ENCODE measurements at regions not wholly inside any gene's neighbourhood (a gene's known extent, or its start where the extent isn't known, plus 50 kb on each side); places are given as distances from the start of the nearest gene placed in this dataset.

DNA sequence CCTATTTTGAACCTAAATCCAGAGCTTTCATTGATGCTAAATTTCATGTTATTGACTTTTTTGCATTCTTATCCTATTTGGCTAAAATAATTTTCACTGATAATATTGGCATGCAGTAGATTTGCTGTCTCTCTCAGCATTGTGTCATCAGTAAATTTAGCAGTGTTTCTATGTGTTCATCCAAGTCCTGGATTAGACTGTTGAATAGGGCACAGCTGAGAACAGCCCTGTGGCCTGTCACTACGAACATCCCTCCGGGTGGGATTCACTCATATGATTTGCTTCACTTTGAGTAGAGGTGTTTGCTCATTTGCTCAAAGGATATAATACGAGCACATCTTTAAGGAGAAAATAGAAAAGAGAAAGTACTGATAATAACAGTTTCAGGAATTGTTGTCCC lies 101.5 kb downstream of the HSPH1 start:
- peaks cover 6% of the 10 kb centered on the region for H3K9me3 Mint-ChIP-seq
- no peak overlapping the region for H3K4me3 Mint-ChIP-seq
- H3K27me3 Mint-ChIP-seq (ENCODE audit: low read depth) = peaks cover 2% of the 10 kb centered on the region
- DNase-seq (ENCODE audit: low read depth, low spot score) = no peak
- H3K36me3 Mint-ChIP-seq (ENCODE audit: low read depth) = no peaks in the 10 kb centered on the region
- TF ChIP-seq, protein P1, sequence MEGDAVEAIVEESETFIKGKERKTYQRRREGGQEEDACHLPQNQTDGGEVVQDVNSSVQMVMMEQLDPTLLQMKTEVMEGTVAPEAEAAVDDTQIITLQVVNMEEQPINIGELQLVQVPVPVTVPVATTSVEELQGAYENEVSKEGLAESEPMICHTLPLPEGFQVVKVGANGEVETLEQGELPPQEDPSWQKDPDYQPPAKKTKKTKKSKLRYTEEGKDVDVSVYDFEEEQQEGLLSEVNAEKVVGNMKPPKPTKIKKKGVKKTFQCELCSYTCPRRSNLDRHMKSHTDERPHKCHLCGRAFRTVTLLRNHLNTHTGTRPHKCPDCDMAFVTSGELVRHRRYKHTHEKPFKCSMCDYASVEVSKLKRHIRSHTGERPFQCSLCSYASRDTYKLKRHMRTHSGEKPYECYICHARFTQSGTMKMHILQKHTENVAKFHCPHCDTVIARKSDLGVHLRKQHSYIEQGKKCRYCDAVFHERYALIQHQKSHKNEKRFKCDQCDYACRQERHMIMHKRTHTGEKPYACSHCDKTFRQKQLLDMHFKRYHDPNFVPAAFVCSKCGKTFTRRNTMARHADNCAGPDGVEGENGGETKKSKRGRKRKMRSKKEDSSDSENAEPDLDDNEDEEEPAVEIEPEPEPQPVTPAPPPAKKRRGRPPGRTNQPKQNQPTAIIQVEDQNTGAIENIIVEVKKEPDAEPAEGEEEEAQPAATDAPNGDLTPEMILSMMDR (conservative IDR thresholded peaks at IDR 0.05) = no peak
- H3K27ac Mint-ChIP-seq (ENCODE audit: unreplicated experiment) = no peak overlapping the region
- H3K4me1 Mint-ChIP-seq = no peaks in the 10 kb centered on the region

DNA sequence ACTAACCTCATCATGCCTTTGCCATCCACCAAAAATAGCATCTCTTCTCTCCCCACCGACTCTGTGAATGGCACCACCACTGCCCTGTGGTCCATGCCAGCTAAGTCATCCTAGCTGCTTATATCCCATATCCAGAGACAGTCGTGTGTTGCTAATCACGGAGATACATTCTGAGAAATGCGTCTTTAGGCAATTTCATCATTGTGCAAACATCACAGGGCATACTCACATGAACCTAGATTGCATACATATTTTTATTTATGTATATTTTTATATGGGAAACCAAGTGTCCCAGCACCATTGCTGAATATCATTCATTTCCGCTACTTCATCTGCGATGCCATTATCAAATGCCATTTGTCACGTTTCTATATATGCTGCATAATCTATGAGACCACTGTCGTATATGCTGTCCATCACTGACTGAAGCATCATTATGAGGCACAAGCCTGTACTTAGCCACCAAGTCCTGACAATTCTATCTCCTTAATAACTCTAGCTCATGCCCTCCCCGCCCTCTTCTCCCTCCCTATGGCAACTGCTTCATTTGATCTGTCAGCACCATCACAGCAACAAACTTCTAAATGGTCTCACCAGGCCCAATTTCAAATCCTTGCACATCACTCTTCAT lies 104.2 kb downstream of the HSPH1 start:
- H3K9me3 Mint-ChIP-seq = no peaks in the 10 kb centered on the region
- no peak overlapping the region for H3K4me3 Mint-ChIP-seq
- H3K27me3 Mint-ChIP-seq (ENCODE audit: low read depth) = no peaks in the 10 kb centered on the region
- TF ChIP-seq, protein P1 (conservative IDR thresholded peaks at IDR 0.05) = no peak
- no peaks in the 10 kb centered on the region for H3K36me3 Mint-ChIP-seq (ENCODE audit: low read depth)
- no peak for DNase-seq (ENCODE audit: low read depth, low spot score)
- no peak overlapping the region for H3K27ac Mint-ChIP-seq (ENCODE audit: unreplicated experiment)
- no peaks in the 10 kb centered on the region for H3K4me1 Mint-ChIP-seq

DNA sequence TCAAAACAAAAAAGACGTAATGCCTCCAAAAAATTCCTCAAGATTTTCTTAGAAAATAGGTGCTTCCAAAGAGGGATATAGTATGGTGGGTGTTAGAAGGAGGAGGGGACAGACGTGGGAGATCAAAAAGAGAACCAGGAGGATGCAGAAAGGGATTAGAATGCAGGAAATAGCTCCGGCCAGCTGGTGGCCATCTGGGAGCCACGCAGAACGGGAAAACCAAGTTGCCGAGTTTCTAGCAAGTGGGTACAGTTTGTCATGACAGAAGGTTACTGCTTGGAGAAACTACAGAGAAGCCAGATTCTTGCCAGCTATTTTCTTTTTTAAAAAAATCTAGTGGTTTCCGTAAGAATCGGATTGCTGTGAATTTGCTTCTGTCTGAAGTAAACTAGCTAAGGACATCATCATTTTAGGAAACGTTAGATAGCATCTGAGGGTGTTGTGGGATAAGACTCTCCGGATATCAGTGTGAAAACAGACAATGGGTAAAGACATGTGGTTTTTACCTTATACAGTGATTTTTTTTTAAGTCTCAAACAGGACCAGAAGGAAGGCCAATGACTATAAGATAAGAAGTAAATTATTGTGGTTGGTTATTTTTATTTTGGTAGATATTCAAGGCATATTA lies 104.9 kb downstream of the HSPH1 start:
- no peaks in the 10 kb centered on the region for H3K4me1 Mint-ChIP-seq
- TF ChIP-seq, protein P1 (conservative IDR thresholded peaks at IDR 0.05) = no peak
- no peak overlapping the region for H3K27ac Mint-ChIP-seq (ENCODE audit: unreplicated experiment)

DNA sequence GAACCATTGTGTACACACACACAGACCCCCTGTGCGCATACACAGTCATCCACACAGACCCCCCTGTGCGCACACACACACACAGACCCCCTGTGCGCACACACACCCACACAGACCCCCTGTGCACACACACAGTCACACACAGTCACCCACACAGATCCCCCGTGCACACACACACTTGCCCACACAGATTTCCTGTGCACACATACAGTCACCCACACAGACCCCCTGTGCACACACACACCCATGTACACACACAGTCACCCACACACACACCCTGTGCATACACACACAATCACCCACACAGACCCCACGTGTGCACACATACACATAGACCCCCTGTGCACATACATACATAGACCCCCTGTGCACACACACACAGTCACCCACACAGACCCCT lies 106.1 kb downstream of the HSPH1 start:
- peaks cover 3% of the 10 kb centered on the region for H3K4me1 Mint-ChIP-seq
- TF ChIP-seq, protein P1 (conservative IDR thresholded peaks at IDR 0.05) = no peak
- no peaks in the 10 kb centered on the region for H3K36me3 Mint-ChIP-seq (ENCODE audit: low read depth)
- H3K27ac Mint-ChIP-seq (ENCODE audit: unreplicated experiment) = no peak overlapping the region
- no peaks in the 10 kb centered on the region for H3K9me3 Mint-ChIP-seq
- H3K27me3 Mint-ChIP-seq (ENCODE audit: low read depth) = no peaks in the 10 kb centered on the region
- DNase-seq (ENCODE audit: low read depth, low spot score) = no peak
- no peak overlapping the region for H3K4me3 Mint-ChIP-seq

More for the DNA sequence above, 104.9 kb downstream of the HSPH1 start:
- Mint-ChIP-seq H3K27me3 (ENCODE audit: low read depth) (no peaks in the 10 kb centered on the region), H3K36me3 (ENCODE audit: low read depth) (no peaks in the 10 kb centered on the region), H3K4me3 (no peak overlapping the region), H3K9me3 (no peaks in the 10 kb centered on the region)
- DNase-seq (ENCODE audit: low read depth, low spot score) = no peak

DNA sequence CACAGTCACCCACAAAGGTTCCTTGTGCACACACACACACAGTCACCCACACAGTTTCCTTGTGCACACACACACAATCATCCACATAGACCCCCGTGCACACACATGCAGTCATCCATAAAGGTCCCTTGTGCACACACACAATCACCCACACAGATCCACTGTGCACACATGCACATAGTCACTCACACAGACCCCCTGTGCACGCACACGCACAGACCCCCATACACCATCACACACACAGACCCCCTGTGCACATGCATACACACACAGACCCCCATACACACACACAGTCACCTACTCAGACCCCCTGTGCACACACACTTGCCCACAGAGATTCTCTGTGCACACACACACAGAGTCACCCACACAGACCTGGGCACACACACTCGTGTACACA lies 107.1 kb downstream of the HSPH1 start:
- TF ChIP-seq, protein P1 (conservative IDR thresholded peaks at IDR 0.05) = no peak
- no peak overlapping the region for H3K27ac Mint-ChIP-seq (ENCODE audit: unreplicated experiment)
- H3K36me3 Mint-ChIP-seq (ENCODE audit: low read depth) = no peaks in the 10 kb centered on the region
- no peaks in the 10 kb centered on the region for H3K27me3 Mint-ChIP-seq (ENCODE audit: low read depth)
- DNase-seq (ENCODE audit: low read depth, low spot score) = no peak
- peaks cover 6% of the 10 kb centered on the region for H3K4me1 Mint-ChIP-seq
- H3K9me3 Mint-ChIP-seq = no peaks in the 10 kb centered on the region
- no peak overlapping the region for H3K4me3 Mint-ChIP-seq
